PC-9 (cell line): ENCODE measurements at regions not wholly inside any gene's neighbourhood (a gene's known extent, or its start where the extent isn't known, plus 50 kb on each side); places are given as distances from the start of the nearest gene placed in this dataset.
A peak's percentile ranks its signal among the peaks of the same experiment; 100 is the strongest.

Source experiments
- BruUV-seq: library from RNA; stranded (reverse); fragments of 400-500 nt; replicated peaks from 2 replicates; lab custom pipeline; 2021; lab: Mats Ljungman, UMichigan
- CTCF ChIA-PET: fragments of 300-600 bp; sonication (Branson Sonifier 250); formaldehyde crosslinking; loops from one replicate; lab custom pipeline; 2022; ENCODE audit warnings: antibody characterized with exemption; lab: Charles Lee
- POLR2A ChIA-PET: fragments of 300-600 bp; sonication (Branson Sonifier 250); formaldehyde crosslinking; loops from one replicate; lab custom pipeline; 2022; ENCODE audit warnings: antibody characterized with exemption; ENCODE audit not compliant: unreplicated experiment; lab: Charles Lee
- DNase-seq, 2 experiments: peaks; one replicate each; pipeline versions ENCODE4 v3.0.0 to v3.0.0-alpha.2; 2015 to 2022; ENCODE audit warnings: mixed read lengths in 1 of 2
- H2AFZ ChIP-seq: fragments of 200-600 bp; sonication (generic); 2 replicates; pipeline ENCODE4 v1.8.1; 2017; ENCODE audit warnings: antibody characterized with exemption
- H3F3A ChIP-seq: fragments of 200-600 bp; sonication (generic); 2 replicates; pipeline ENCODE4 v1.8.1; 2017; ENCODE audit warnings: antibody characterized with exemption, mild to moderate bottlenecking, low read depth; ENCODE audit not compliant: insufficient read depth
- H3K27ac ChIP-seq: fragments of 200-600 bp; sonication (generic); 2 replicates; pipeline ENCODE4 v1.6.1; 2016; ENCODE audit warnings: mixed run types
- H3K27me3 ChIP-seq: fragments of 200-600 bp; sonication (generic); 2 replicates; pipeline ENCODE4 v1.6.1; 2016; ENCODE audit warnings: low read depth, mixed run types; ENCODE audit not compliant: insufficient read depth
- H3K36me3 ChIP-seq: fragments of 200-600 bp; sonication (generic); 2 replicates; pipeline ENCODE4 v1.6.1; 2016; ENCODE audit warnings: low read depth, mixed run types
- H3K4me1 ChIP-seq: fragments of 200-600 bp; sonication (generic); replicated peaks from 2 replicates; pipeline ENCODE4 v1.6.1; 2016; ENCODE audit warnings: mixed run types; ENCODE audit not compliant: insufficient read depth
- H3K4me2 ChIP-seq: fragments of 200-600 bp; sonication (generic); 2 replicates; pipeline ENCODE4 v1.6.1; 2017; ENCODE audit warnings: mixed run types
- H3K4me3 ChIP-seq: fragments of 200-600 bp; sonication (generic); 2 replicates; pipeline ENCODE4 v1.6.1; 2016; ENCODE audit warnings: mixed run types
- H3K79me2 ChIP-seq: fragments of 200-600 bp; sonication (generic); 2 replicates; pipeline ENCODE4 v1.6.1; 2017; ENCODE audit warnings: low read depth, mixed run types
- H3K9me2 ChIP-seq: fragments of 200-600 bp; sonication (generic); 2 replicates; pipeline ENCODE4 v1.8.1; 2017; ENCODE audit warnings: mild to moderate bottlenecking; ENCODE audit not compliant: insufficient read depth
- H3K9me3 ChIP-seq: fragments of 200-600 bp; sonication (generic); 2 replicates; pipeline ENCODE4 v1.8.1; 2016; ENCODE audit warnings: low read depth; ENCODE audit not compliant: insufficient read depth
- H4K20me1 ChIP-seq: fragments of 200-600 bp; sonication (generic); 2 replicates; pipeline ENCODE4 v1.8.1; 2017; ENCODE audit not compliant: insufficient read depth
- EZH2 ChIP-seq: fragments of 200-600 bp; sonication (generic); IDR thresholded peaks from 2 replicates; pipeline ENCODE4 v1.8.0; 2017; ENCODE audit warnings: antibody characterized with exemption, low read depth
- intact Hi-C: fragments of 100-400 bp; cut with micrococcal nuclease; formaldehyde crosslinking; loops from one replicate; pipeline ENCODE4 v1.10.0; 2022; ENCODE audit not compliant: unreplicated experiment
- TF ChIP-seq, protein P1 (sequence below): fragments of 200-600 bp; sonication (generic); conservative IDR thresholded peaks from 2 replicates; pipeline ENCODE4 v1.6.1; 2017; ENCODE audit warnings: mixed run types, antibody characterized with exemption, mild to moderate bottlenecking, moderate library complexity

DNA sequence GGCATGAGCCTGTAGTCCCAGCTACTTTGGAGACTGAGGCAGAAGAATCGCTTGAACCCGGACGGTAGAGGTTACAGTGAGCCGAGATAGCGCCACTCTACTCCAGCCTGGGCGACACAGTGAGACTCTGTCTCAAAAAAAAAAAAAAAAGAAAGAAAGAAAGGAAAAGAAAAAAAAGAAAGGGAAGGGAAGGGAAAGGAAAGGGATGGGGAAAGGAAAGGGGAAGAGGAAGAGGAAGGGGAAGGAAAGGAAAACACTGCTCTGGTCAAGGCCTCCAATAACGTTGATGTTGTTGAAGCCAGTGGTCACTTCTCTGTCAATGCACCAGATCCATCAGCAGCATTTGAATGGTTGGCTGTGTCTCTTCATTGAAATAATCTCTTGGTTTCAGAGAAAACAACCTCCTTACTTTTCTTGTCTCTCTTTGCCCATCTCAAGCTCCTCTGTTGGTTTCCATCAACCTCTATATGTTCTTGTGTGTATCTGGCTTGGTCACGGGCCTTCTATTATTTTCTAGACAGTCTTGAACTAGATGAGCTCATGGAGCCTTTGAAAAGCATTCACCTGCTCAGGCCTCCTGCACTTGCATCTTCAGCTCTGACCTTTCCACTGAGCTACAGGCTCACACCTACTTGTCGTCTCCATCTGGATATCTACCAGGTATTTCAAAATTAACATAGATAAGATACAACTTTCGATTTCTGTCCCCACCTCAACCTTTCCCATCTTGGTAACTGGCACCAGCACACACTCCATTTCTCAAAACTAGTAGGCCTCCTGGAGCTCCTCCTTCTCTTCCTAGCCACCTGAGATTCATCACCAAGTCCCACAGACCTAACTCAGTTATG lies 69.4 kb upstream of the LAPTM4A start:
- H3K36me3 ChIP-seq: no peaks in the 10 kb centered on the region
- ChIA-PET CTCF (interaction anchor here (0.7 kb wide), 1 partner anchor 210 kb away, joined by 4 read pairs; no protein-coding TSS in a partner anchor), POLR2A (no interaction called here)
- intact Hi-C loops: no loop called here
- H3K79me2 ChIP-seq: no peaks in the 10 kb centered on the region
- H3K9me3 ChIP-seq: no peaks in the 10 kb centered on the region
- H3K4me3 ChIP-seq: no peak overlapping the region
- H3K4me2 ChIP-seq: no peak overlapping the region
- no peaks in the 10 kb centered on the region for H3K27me3 ChIP-seq
- no peak overlapping the region for H2AFZ ChIP-seq
- no peaks in the 10 kb centered on the region for H4K20me1 ChIP-seq
- H3F3A ChIP-seq: no peaks in the 10 kb centered on the region
- H3K4me1 ChIP-seq: peaks cover 19% of the 10 kb centered on the region
- H3K27ac ChIP-seq: no peak overlapping the region
- no peaks in the 10 kb centered on the region for H3K9me2 ChIP-seq
- no TSS peak for BruUV-seq
- no peak for DNase-seq
- TF ChIP-seq, protein P1, sequence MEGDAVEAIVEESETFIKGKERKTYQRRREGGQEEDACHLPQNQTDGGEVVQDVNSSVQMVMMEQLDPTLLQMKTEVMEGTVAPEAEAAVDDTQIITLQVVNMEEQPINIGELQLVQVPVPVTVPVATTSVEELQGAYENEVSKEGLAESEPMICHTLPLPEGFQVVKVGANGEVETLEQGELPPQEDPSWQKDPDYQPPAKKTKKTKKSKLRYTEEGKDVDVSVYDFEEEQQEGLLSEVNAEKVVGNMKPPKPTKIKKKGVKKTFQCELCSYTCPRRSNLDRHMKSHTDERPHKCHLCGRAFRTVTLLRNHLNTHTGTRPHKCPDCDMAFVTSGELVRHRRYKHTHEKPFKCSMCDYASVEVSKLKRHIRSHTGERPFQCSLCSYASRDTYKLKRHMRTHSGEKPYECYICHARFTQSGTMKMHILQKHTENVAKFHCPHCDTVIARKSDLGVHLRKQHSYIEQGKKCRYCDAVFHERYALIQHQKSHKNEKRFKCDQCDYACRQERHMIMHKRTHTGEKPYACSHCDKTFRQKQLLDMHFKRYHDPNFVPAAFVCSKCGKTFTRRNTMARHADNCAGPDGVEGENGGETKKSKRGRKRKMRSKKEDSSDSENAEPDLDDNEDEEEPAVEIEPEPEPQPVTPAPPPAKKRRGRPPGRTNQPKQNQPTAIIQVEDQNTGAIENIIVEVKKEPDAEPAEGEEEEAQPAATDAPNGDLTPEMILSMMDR: no peak
- no peak for TF ChIP-seq EZH2

DNA sequence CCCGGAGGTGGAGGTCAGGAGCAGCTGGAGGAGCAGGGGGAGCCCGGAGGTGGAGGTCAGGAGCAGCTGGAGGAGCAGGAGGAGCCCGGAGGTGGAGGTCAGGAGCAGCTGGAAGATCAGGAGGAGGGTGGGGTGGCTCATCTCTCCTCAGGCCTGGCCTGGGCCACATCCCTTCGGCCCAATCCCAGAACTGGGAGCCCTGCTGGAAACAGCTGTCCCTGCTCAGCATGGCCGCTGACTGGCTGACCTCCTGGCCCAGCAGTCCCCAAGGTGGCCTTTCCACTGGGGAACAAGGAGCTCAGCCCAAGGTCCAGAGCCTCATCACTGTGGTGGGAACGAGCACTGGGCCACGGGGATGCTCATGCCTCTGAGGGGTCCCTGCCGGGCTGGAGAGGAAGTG lies 66.6 kb upstream of the LAPTM4A start:
- POLR2A ChIA-PET: interaction anchor here (0.5 kb wide), 1 partner anchor 9 kb away, joined by 11 read pairs; no protein-coding TSS in a partner anchor
- Histone ChIP-seq H4K20me1 (no peaks in the 10 kb centered on the region), H3K27me3 (no peaks in the 10 kb centered on the region), H3K79me2 (no peaks in the 10 kb centered on the region), H3K4me2 (no peak overlapping the region), H2AFZ (no peak overlapping the region), H3K9me2 (no peaks in the 10 kb centered on the region), H3F3A (peaks cover 13% of the 10 kb centered on the region; the same call in 1 of the 2 replicates), H3K27ac (no peak overlapping the region), H3K4me3 (no peak overlapping the region), H3K9me3 (no peaks in the 10 kb centered on the region), H3K4me1 (peaks cover 41% of the 10 kb centered on the region), H3K36me3 (no peaks in the 10 kb centered on the region)
- no peak for DNase-seq
- CTCF ChIA-PET: interaction anchor here (0.5 to 1.0 kb wide), 2 partner anchors 18 to 668 kb away, joined by 3 read pairs; no protein-coding TSS in a partner anchor
- no TSS peak for BruUV-seq
- TF ChIP-seq EZH2: no peak
- TF ChIP-seq, protein P1: no peak
- intact Hi-C loops: no loop called here

DNA sequence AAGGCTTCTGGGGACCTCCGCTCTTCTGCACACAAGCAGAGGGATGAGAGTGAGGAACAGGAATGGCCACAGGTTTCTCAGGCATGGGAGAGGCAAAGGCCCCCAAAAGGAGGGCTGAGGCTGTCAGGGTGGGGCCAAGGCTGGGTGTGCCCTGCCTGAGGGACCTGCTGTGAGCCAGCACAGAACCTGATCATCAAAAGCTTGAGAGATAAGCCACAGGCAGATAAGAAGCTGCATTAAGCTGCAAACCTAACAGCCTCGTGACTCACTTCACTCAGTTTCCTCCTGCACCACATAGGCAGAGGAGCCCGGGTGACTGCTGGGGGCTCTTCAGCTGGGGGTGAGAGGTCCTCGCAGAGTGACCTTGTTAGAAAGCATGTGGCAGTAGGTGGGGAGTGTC lies 64.5 kb upstream of the LAPTM4A start:
- POLR2A ChIA-PET: interaction anchor here (0.6 kb wide), 1 partner anchor 1865 kb away, joined by 5 read pairs; no protein-coding TSS in a partner anchor
- no peaks in the 10 kb centered on the region for H4K20me1 ChIP-seq
- BruUV-seq: no TSS peak

More for the DNA sequence above, 64.5 kb upstream of the LAPTM4A start:
- Histone ChIP-seq H3K27me3 (no peaks in the 10 kb centered on the region), H3K9me2 (no peaks in the 10 kb centered on the region), H3K9me3 (no peaks in the 10 kb centered on the region), H3F3A (peaks cover 13% of the 10 kb centered on the region; the same call in 1 of the 2 replicates), H3K4me1 (peaks cover 43% of the 10 kb centered on the region), H2AFZ (no peak overlapping the region), H3K4me2 (peak overlapping the region; percentile 53), H3K27ac (no peak overlapping the region), H3K4me3 (no peak overlapping the region), H3K36me3 (no peaks in the 10 kb centered on the region), H3K79me2 (no peaks in the 10 kb centered on the region)
- peak in 1 of 2 experiments; percentile 62 for DNase-seq
- CTCF ChIA-PET: no interaction called here
- intact Hi-C loops: loop anchor here (2.0 kb wide), 1 partner anchor 27 kb away; no protein-coding TSS in a partner anchor
- TF ChIP-seq, protein P1: no peak
- no peak for TF ChIP-seq EZH2
